Lower leg skin (tissue), 3 donors: ENCODE measurements at regions not wholly inside any gene's neighbourhood (a gene's known extent, or its start where the extent isn't known, plus 50 kb on each side); places are given as distances from the start of the nearest gene placed in this dataset.

Source experiments
- CTCF ChIP-seq, 3 donors: fragments of 450-650 bp; IDR thresholded peaks; one replicate each; pipeline ENCODE4 v1.5.1; 2016; ENCODE audit warnings: antibody characterized with exemption in 3 of 3, mild to moderate bottlenecking in 3 of 3, moderate library complexity in 2 of 3
- POLR2A ChIP-seq, 2 donors: fragments of 450-650 bp; IDR thresholded peaks; one replicate each; pipeline ENCODE4 v1.6.1; 2016 to 2017; ENCODE audit warnings: antibody characterized with exemption in 2 of 2, mild to moderate bottlenecking in 1 of 2, moderate library complexity in 1 of 2

- TF ChIP-seq CTCF (IDR thresholded peaks at IDR 0.05) = no peak
- TF ChIP-seq POLR2A (IDR thresholded peaks at IDR 0.05) = no peak
Observed at GRCh38 chr4:81572402-81572801, 100.7 kb upstream of the RASGEF1B start.
